WTC11 (cell line): ENCODE measurements at regions not wholly inside any gene's neighbourhood (a gene's known extent, or its start where the extent isn't known, plus 50 kb on each side); places are given as distances from the start of the nearest gene placed in this dataset.

Source experiments
- ATAC-seq: fragments of 200-7000 bp; cut with Tn5 transposase; 2 replicates; pipeline ENCODE4 v1.10.0; 2021; ENCODE audit warnings: mild to moderate bottlenecking, moderate library complexity
- CTCF ChIA-PET: fragments of 300-600 bp; sonication (Branson Sonifier 250); formaldehyde crosslinking; loops from one replicate; lab custom pipeline; 2021; ENCODE audit warnings: antibody characterized with exemption; lab: Charles Lee
- POLR2A ChIA-PET: fragments of 350-600 bp; sonication (Branson Sonifier 250); formaldehyde crosslinking; loops from one replicate; lab custom pipeline; 2021; ENCODE audit warnings: antibody characterized with exemption; lab: Charles Lee
- DNase-seq: peaks from one replicate; pipeline ENCODE4 v3.0.0; 2021; ENCODE audit warnings: low spot score
- H3K27ac Mint-ChIP-seq: 2 replicates; pipeline ENCODE4 v1.8.0; 2021; ENCODE audit warnings: mixed read lengths
- H3K27me3 Mint-ChIP-seq: 2 replicates; pipeline ENCODE4 v1.8.0; 2021; ENCODE audit warnings: low read depth, mild to moderate bottlenecking, moderate library complexity, mixed read lengths
- H3K36me3 Mint-ChIP-seq: 2 replicates; pipeline ENCODE4 v1.8.0; 2021; ENCODE audit warnings: mixed read lengths
- H3K4me1 Mint-ChIP-seq: 2 replicates; pipeline ENCODE4 v1.8.0; 2022; ENCODE audit warnings: mixed read lengths
- H3K4me3 Mint-ChIP-seq: 2 replicates; pipeline ENCODE4 v1.8.0; 2021; ENCODE audit warnings: mild to moderate bottlenecking, moderate library complexity, mixed read lengths
- H3K9me3 Mint-ChIP-seq: 2 replicates; pipeline ENCODE4 v1.8.0; 2021; ENCODE audit warnings: mixed read lengths
- ATF1 ChIP-seq: sonication (generic); formaldehyde crosslinking; IDR thresholded peaks from 2 replicates; pipeline ENCODE4 v1.8.1; 2023; ENCODE audit warnings: mild to moderate bottlenecking, moderate library complexity, missing genetic modification reagents
- EMX1 ChIP-seq: fragments of 250-450 bp; sonication (Bioruptor Pico); IDR thresholded peaks from 2 replicates; pipeline ENCODE4 v1.8.0; 2021; ENCODE audit warnings: mild to moderate bottlenecking
- NFYB ChIP-seq: sonication (generic); formaldehyde crosslinking; conservative IDR thresholded peaks from 2 replicates; pipeline ENCODE4 v1.8.0; 2022; ENCODE audit warnings: low read depth, missing genetic modification reagents
- NR1H2 ChIP-seq: sonication (generic); formaldehyde crosslinking; IDR thresholded peaks from 2 replicates; pipeline ENCODE4 v1.9.0; 2021; ENCODE audit warnings: mild to moderate bottlenecking, moderate library complexity, missing genetic modification reagents
- SMAD3 ChIP-seq: sonication (generic); formaldehyde crosslinking; IDR thresholded peaks from 2 replicates; pipeline ENCODE4 v1.8.0; 2022; ENCODE audit warnings: missing genetic modification reagents, mild to moderate bottlenecking, borderline replicate concordance
- TEAD1 ChIP-seq: sonication (generic); formaldehyde crosslinking; IDR thresholded peaks from 2 replicates; pipeline ENCODE4 v1.8.0; 2022; ENCODE audit warnings: mild to moderate bottlenecking, missing genetic modification reagents
- ZBTB21 ChIP-seq: sonication (generic); formaldehyde crosslinking; IDR thresholded peaks from 2 replicates; pipeline ENCODE4 v1.8.1; 2023; ENCODE audit warnings: mild to moderate bottlenecking, missing genetic modification reagents, borderline replicate concordance
- ZNF263 ChIP-seq: sonication (generic); formaldehyde crosslinking; IDR thresholded peaks from 2 replicates; pipeline ENCODE4 v1.8.1; 2022; ENCODE audit warnings: low read depth, mild to moderate bottlenecking, moderate library complexity, missing genetic modification reagents
- ZNF317 ChIP-seq: sonication (generic); formaldehyde crosslinking; IDR thresholded peaks from 2 replicates; pipeline ENCODE4 v1.8.1; 2023; ENCODE audit warnings: low read depth, mild to moderate bottlenecking, moderate library complexity, missing genetic modification reagents, borderline replicate concordance
- TF ChIP-seq, protein P1 (sequence below): sonication (generic); formaldehyde crosslinking; IDR thresholded peaks from 2 replicates; pipeline ENCODE4 v1.8.1; 2023; ENCODE audit warnings: mild to moderate bottlenecking, moderate library complexity, missing genetic modification reagents
- TF ChIP-seq, protein P2 (sequence below): sonication (generic); formaldehyde crosslinking; IDR thresholded peaks from 2 replicates; pipeline ENCODE4 v1.8.1; 2023; ENCODE audit warnings: mild to moderate bottlenecking, missing genetic modification reagents
- TF ChIP-seq, protein P3 (sequence below): sonication (generic); formaldehyde crosslinking; IDR thresholded peaks from 2 replicates; pipeline ENCODE4 v1.8.0; 2023; ENCODE audit warnings: mild to moderate bottlenecking, missing genetic modification reagents
- TF ChIP-seq, protein P4 (sequence below): sonication (generic); formaldehyde crosslinking; IDR thresholded peaks from 2 replicates; pipeline ENCODE4 v1.8.0; 2022; ENCODE audit warnings: missing genetic modification reagents
- TF ChIP-seq, protein P5 (sequence below): fragments of 200-600 bp; IDR thresholded peaks from 2 replicates; pipeline ENCODE4 v1.8.0; 2022; ENCODE audit warnings: antibody characterized with exemption
- TF ChIP-seq, protein P6 (sequence below): sonication (generic); formaldehyde crosslinking; IDR thresholded peaks from 2 replicates; pipeline ENCODE4 v1.8.1; 2023; ENCODE audit warnings: mild to moderate bottlenecking, missing genetic modification reagents, borderline replicate concordance

DNA sequence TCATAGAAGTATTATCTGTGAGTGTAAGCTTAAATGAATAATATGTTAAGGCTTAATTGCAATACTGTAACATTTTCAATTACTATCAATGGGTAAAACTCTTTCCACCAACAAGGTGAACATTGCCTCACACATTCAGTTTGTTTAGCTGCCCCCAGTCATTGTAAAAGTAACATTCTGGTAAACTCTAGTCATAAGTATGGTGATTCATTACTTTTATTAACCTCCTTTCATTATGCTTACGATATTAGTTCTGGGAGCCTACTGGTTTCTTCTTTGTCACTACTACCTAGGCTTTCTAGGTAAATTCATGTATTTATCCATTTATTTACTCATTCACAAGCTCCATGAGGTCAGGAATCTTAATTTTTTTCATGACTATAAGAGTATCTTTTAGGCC lies 412.8 kb upstream of the SLIT2 start (continued):
- TF ChIP-seq, protein P1, sequence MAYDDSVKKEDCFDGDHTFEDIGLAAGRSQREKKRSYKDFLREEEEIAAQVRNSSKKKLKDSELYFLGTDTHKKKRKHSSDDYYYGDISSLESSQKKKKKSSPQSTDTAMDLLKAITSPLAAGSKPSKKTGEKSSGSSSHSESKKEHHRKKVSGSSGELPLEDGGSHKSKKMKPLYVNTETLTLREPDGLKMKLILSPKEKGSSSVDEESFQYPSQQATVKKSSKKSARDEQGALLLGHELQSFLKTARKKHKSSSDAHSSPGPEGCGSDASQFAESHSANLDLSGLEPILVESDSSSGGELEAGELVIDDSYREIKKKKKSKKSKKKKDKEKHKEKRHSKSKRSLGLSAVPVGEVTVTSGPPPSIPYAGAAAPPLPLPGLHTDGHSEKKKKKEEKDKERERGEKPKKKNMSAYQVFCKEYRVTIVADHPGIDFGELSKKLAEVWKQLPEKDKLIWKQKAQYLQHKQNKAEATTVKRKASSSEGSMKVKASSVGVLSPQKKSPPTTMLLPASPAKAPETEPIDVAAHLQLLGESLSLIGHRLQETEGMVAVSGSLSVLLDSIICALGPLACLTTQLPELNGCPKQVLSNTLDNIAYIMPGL: no peak
- no peak for TF ChIP-seq TEAD1 (CRISPR knock-in tag)
- no peak for TF ChIP-seq ZNF317 (CRISPR knock-in tag)
- TF ChIP-seq, protein P2, sequence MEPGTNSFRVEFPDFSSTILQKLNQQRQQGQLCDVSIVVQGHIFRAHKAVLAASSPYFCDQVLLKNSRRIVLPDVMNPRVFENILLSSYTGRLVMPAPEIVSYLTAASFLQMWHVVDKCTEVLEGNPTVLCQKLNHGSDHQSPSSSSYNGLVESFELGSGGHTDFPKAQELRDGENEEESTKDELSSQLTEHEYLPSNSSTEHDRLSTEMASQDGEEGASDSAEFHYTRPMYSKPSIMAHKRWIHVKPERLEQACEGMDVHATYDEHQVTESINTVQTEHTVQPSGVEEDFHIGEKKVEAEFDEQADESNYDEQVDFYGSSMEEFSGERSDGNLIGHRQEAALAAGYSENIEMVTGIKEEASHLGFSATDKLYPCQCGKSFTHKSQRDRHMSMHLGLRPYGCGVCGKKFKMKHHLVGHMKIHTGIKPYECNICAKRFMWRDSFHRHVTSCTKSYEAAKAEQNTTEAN (CRISPR knock-in tag): no peak
- TF ChIP-seq, protein P3, sequence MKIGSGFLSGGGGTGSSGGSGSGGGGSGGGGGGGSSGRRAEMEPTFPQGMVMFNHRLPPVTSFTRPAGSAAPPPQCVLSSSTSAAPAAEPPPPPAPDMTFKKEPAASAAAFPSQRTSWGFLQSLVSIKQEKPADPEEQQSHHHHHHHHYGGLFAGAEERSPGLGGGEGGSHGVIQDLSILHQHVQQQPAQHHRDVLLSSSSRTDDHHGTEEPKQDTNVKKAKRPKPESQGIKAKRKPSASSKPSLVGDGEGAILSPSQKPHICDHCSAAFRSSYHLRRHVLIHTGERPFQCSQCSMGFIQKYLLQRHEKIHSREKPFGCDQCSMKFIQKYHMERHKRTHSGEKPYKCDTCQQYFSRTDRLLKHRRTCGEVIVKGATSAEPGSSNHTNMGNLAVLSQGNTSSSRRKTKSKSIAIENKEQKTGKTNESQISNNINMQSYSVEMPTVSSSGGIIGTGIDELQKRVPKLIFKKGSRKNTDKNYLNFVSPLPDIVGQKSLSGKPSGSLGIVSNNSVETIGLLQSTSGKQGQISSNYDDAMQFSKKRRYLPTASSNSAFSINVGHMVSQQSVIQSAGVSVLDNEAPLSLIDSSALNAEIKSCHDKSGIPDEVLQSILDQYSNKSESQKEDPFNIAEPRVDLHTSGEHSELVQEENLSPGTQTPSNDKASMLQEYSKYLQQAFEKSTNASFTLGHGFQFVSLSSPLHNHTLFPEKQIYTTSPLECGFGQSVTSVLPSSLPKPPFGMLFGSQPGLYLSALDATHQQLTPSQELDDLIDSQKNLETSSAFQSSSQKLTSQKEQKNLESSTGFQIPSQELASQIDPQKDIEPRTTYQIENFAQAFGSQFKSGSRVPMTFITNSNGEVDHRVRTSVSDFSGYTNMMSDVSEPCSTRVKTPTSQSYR: no peak
- no peak for TF ChIP-seq NFYB (CRISPR knock-in tag)
- TF ChIP-seq ATF1 (CRISPR knock-in tag): no peak
- no peak for TF ChIP-seq NR1H2 (CRISPR knock-in tag)
- TF ChIP-seq ZBTB21: no peak
- TF ChIP-seq, protein P4, sequence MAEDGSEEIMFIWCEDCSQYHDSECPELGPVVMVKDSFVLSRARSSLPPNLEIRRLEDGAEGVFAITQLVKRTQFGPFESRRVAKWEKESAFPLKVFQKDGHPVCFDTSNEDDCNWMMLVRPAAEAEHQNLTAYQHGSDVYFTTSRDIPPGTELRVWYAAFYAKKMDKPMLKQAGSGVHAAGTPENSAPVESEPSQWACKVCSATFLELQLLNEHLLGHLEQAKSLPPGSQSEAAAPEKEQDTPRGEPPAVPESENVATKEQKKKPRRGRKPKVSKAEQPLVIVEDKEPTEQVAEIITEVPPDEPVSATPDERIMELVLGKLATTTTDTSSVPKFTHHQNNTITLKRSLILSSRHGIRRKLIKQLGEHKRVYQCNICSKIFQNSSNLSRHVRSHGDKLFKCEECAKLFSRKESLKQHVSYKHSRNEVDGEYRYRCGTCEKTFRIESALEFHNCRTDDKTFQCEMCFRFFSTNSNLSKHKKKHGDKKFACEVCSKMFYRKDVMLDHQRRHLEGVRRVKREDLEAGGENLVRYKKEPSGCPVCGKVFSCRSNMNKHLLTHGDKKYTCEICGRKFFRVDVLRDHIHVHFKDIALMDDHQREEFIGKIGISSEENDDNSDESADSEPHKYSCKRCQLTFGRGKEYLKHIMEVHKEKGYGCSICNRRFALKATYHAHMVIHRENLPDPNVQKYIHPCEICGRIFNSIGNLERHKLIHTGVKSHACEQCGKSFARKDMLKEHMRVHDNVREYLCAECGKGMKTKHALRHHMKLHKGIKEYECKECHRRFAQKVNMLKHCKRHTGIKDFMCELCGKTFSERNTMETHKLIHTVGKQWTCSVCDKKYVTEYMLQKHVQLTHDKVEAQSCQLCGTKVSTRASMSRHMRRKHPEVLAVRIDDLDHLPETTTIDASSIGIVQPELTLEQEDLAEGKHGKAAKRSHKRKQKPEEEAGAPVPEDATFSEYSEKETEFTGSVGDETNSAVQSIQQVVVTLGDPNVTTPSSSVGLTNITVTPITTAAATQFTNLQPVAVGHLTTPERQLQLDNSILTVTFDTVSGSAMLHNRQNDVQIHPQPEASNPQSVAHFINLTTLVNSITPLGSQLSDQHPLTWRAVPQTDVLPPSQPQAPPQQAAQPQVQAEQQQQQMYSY: no peak
- TF ChIP-seq, protein P5, sequence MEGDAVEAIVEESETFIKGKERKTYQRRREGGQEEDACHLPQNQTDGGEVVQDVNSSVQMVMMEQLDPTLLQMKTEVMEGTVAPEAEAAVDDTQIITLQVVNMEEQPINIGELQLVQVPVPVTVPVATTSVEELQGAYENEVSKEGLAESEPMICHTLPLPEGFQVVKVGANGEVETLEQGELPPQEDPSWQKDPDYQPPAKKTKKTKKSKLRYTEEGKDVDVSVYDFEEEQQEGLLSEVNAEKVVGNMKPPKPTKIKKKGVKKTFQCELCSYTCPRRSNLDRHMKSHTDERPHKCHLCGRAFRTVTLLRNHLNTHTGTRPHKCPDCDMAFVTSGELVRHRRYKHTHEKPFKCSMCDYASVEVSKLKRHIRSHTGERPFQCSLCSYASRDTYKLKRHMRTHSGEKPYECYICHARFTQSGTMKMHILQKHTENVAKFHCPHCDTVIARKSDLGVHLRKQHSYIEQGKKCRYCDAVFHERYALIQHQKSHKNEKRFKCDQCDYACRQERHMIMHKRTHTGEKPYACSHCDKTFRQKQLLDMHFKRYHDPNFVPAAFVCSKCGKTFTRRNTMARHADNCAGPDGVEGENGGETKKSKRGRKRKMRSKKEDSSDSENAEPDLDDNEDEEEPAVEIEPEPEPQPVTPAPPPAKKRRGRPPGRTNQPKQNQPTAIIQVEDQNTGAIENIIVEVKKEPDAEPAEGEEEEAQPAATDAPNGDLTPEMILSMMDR: no peak
- no peak for TF ChIP-seq EMX1
- no peak for TF ChIP-seq ZNF263

DNA sequence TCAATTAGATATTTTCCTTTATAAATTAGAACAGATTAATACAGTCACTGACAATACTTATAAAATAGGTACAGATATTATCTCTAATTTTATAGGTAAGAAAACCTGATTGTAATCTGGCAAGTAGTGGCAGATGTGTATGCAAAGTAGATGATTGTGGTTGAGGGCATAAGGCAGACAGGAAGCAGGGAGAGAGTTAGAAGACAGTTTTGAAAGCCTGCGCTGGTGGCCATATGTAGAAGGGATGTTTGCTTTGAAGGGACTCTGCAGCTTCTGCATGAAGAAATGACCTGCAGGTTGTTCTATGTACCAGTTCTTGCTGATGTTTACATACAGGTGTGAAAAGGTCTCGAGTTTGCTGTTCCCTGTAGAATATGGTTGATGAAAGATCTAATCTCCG lies 416.3 kb upstream of the SLIT2 start:
- Mint-ChIP-seq H3K9me3 (peaks cover 3% of the 10 kb centered on the region; the same call in 1 of the 2 replicates), H3K4me3 (no peak overlapping the region), H3K27ac (no peak overlapping the region), H3K27me3 (no peaks in the 10 kb centered on the region), H3K36me3 (no peaks in the 10 kb centered on the region), H3K4me1 (no peaks in the 10 kb centered on the region)
- DNase-seq (no peak), ATAC-seq (no peak)
- CTCF ChIA-PET: no interaction called here
- TF ChIP-seq SMAD3 (CRISPR knock-in tag): no peak
- TF ChIP-seq, protein P6, sequence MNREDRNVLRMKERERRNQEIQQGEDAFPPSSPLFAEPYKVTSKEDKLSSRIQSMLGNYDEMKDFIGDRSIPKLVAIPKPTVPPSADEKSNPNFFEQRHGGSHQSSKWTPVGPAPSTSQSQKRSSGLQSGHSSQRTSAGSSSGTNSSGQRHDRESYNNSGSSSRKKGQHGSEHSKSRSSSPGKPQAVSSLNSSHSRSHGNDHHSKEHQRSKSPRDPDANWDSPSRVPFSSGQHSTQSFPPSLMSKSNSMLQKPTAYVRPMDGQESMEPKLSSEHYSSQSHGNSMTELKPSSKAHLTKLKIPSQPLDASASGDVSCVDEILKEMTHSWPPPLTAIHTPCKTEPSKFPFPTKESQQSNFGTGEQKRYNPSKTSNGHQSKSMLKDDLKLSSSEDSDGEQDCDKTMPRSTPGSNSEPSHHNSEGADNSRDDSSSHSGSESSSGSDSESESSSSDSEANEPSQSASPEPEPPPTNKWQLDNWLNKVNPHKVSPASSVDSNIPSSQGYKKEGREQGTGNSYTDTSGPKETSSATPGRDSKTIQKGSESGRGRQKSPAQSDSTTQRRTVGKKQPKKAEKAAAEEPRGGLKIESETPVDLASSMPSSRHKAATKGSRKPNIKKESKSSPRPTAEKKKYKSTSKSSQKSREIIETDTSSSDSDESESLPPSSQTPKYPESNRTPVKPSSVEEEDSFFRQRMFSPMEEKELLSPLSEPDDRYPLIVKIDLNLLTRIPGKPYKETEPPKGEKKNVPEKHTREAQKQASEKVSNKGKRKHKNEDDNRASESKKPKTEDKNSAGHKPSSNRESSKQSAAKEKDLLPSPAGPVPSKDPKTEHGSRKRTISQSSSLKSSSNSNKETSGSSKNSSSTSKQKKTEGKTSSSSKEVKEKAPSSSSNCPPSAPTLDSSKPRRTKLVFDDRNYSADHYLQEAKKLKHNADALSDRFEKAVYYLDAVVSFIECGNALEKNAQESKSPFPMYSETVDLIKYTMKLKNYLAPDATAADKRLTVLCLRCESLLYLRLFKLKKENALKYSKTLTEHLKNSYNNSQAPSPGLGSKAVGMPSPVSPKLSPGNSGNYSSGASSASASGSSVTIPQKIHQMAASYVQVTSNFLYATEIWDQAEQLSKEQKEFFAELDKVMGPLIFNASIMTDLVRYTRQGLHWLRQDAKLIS: no peak
- POLR2A ChIA-PET: no interaction called here
